ENCODE measurements at regions not wholly inside any gene's neighbourhood (a gene's known extent, or its start where the extent isn't known, plus 50 kb on each side); places are given as distances from the start of the nearest gene placed in this dataset.

DNA sequence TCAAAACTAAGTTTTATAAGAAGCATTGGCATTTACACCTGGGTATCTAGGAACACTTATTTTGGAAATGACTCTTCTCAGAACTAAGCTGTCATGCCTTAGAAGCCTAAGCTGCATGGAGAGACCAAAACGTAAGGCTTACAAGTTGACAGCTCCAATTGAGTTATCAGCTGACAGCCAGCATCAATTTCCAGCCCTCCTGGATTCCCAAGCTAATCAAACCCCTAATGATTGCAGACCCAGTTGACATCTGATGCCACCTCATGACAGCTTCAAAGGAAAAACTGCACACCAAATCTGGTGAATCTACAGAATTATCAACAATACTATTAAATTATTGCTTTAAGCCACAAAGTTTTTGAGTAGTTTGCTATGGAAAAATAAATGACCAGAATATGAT, 187.6 kb upstream of the PRMT6 start:
- Mint-ChIP-seq H3K9me3 (peaks cover 12% of the 10 kb centered on the region), H3K27me3 (ENCODE audit: insufficient read depth, low read depth) (peaks cover 3% of the 10 kb centered on the region), H3K4me3 (no peak overlapping the region), H3K4me1 (peaks cover 6% of the 10 kb centered on the region), H3K27ac (no peak overlapping the region), H3K36me3 (no peaks in the 10 kb centered on the region)
- Histone ChIP-seq H3K4me2 (no peak overlapping the region), H3K36me3 (no peaks in the 10 kb centered on the region), H3K27me3 (no peaks in the 10 kb centered on the region), H3K9me3 (ENCODE audit: low read depth) (peaks cover 5% of the 10 kb centered on the region), H3K79me2 (ENCODE audit: low read depth) (no peaks in the 10 kb centered on the region), H3K4me3 (no peak overlapping the region), H4K20me1 (ENCODE audit: low read depth) (no peaks in the 10 kb centered on the region), H3F3A (ENCODE audit: low read depth) (peaks cover 9% of the 10 kb centered on the region), H3K9ac (no peak overlapping the region), H3K27ac (no peak overlapping the region), H3K4me1 (peaks cover 12% of the 10 kb centered on the region), H2AFZ (replicated peaks) (no peak overlapping the region)
- no peak for DNase-seq (ENCODE audit: low spot score)
- TF ChIP-seq EZH2phosphoT487 (IDR thresholded peaks at IDR 0.05) (no peak), EZH2 (IDR thresholded peaks at IDR 0.05) (no peak)
- TF ChIP-seq, protein P1, sequence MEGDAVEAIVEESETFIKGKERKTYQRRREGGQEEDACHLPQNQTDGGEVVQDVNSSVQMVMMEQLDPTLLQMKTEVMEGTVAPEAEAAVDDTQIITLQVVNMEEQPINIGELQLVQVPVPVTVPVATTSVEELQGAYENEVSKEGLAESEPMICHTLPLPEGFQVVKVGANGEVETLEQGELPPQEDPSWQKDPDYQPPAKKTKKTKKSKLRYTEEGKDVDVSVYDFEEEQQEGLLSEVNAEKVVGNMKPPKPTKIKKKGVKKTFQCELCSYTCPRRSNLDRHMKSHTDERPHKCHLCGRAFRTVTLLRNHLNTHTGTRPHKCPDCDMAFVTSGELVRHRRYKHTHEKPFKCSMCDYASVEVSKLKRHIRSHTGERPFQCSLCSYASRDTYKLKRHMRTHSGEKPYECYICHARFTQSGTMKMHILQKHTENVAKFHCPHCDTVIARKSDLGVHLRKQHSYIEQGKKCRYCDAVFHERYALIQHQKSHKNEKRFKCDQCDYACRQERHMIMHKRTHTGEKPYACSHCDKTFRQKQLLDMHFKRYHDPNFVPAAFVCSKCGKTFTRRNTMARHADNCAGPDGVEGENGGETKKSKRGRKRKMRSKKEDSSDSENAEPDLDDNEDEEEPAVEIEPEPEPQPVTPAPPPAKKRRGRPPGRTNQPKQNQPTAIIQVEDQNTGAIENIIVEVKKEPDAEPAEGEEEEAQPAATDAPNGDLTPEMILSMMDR (IDR thresholded peaks at IDR 0.05): no peak

DNA sequence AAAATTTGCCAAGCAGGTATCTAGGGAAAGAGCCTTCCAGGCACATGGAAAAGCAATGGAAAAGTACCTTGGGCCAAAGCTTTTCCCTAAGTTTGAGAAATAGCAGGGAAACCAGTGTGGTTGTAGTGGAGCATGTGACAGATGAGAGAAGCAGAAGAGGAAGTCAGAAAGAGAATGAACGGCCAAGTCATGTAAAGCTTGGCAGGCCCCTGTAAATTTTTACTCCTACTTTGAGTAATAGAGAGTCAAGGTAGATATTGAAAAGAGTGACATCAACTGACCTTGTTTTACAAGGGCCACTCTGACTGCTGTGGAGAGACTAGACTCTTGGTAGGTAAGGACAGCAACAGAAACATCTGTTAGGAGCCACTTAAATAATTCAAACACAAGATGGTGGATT, 180.9 kb upstream of the PRMT6 start:
- no peaks in the 10 kb centered on the region for H3K4me1 ChIP-seq
- H3K9me3 Mint-ChIP-seq: peaks cover 12% of the 10 kb centered on the region
- no peak overlapping the region for H3K4me3 ChIP-seq
- no peak overlapping the region for H3K27ac Mint-ChIP-seq
- H3K9ac ChIP-seq: no peak overlapping the region
- no peaks in the 10 kb centered on the region for H3K79me2 ChIP-seq (ENCODE audit: low read depth)
- H4K20me1 ChIP-seq (ENCODE audit: low read depth): no peaks in the 10 kb centered on the region
- H3F3A ChIP-seq (ENCODE audit: low read depth): no peaks in the 10 kb centered on the region
- TF ChIP-seq EZH2 (IDR thresholded peaks at IDR 0.05): no peak
- TF ChIP-seq EZH2phosphoT487 (IDR thresholded peaks at IDR 0.05): no peak
- TF ChIP-seq, protein P1 (IDR thresholded peaks at IDR 0.05): no peak
- peaks cover 2% of the 10 kb centered on the region for H3K27me3 Mint-ChIP-seq (ENCODE audit: insufficient read depth, low read depth)
- no peak overlapping the region for H3K27ac ChIP-seq
- H2AFZ ChIP-seq (replicated peaks): peak overlapping the region; percentile 38
- DNase-seq (ENCODE audit: low spot score): no peak
- H3K4me1 Mint-ChIP-seq: no peaks in the 10 kb centered on the region
- no peaks in the 10 kb centered on the region for H3K36me3 ChIP-seq
- H3K4me3 Mint-ChIP-seq: no peak overlapping the region
- H3K4me2 ChIP-seq: no peak overlapping the region
- H3K27me3 ChIP-seq: no peaks in the 10 kb centered on the region
- H3K36me3 Mint-ChIP-seq: no peaks in the 10 kb centered on the region
- H3K9me3 ChIP-seq (ENCODE audit: low read depth): peaks cover 4% of the 10 kb centered on the region

DNA sequence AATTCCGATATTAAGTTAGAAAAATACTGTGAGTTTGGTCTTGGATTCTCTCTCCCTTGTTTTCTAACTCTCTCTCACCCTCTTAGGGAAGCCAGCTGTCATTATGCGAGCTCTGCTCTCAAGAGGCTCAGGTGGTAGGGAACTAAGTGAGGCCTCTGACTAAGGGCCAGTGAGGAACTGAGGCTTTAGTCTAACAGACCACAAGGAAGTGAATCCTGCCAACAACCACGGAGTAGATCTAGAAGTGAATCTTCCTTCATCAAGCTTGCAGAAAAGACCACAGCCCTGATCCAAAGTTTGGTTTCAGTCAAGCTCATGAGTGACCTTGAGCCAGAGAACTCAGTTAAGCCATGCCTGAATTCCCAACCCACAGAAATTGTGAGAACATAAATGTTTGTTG, 180.1 kb upstream of the PRMT6 start:
- peak overlapping the region; percentile 79 for H2AFZ ChIP-seq (replicated peaks)
- no peak overlapping the region for H3K27ac ChIP-seq
- no peak overlapping the region for H3K4me3 Mint-ChIP-seq
- no peaks in the 10 kb centered on the region for H3K79me2 ChIP-seq (ENCODE audit: low read depth)
- H3K4me3 ChIP-seq: no peak overlapping the region
- H3K27ac Mint-ChIP-seq: no peak overlapping the region
- TF ChIP-seq, protein P1 (IDR thresholded peaks at IDR 0.05): no peak
- TF ChIP-seq EZH2 (IDR thresholded peaks at IDR 0.05) (no peak), EZH2phosphoT487 (IDR thresholded peaks at IDR 0.05) (no peak)
- no peaks in the 10 kb centered on the region for H3K36me3 ChIP-seq
- no peak overlapping the region for H3K4me2 ChIP-seq
- H3K4me1 Mint-ChIP-seq: no peaks in the 10 kb centered on the region
- peaks cover 9% of the 10 kb centered on the region for H3K9me3 Mint-ChIP-seq
- H3K27me3 Mint-ChIP-seq (ENCODE audit: insufficient read depth, low read depth): peaks cover 2% of the 10 kb centered on the region
- H3K9ac ChIP-seq: no peak overlapping the region
- H3K4me1 ChIP-seq: no peaks in the 10 kb centered on the region
- H3K27me3 ChIP-seq: no peaks in the 10 kb centered on the region
- no peaks in the 10 kb centered on the region for H4K20me1 ChIP-seq (ENCODE audit: low read depth)
- H3F3A ChIP-seq (ENCODE audit: low read depth): no peaks in the 10 kb centered on the region
- no peak for DNase-seq (ENCODE audit: low spot score)
- no peaks in the 10 kb centered on the region for H3K36me3 Mint-ChIP-seq
- H3K9me3 ChIP-seq (ENCODE audit: low read depth): no peaks in the 10 kb centered on the region
